OCI-LY7 (cell line): ENCODE measurements at regions not wholly inside any gene's neighbourhood (a gene's known extent, or its start where the extent isn't known, plus 50 kb on each side); places are given as distances from the start of the nearest gene placed in this dataset.

Source experiments
- BruUV-seq: library from RNA; stranded (reverse); fragments of 400-500 nt; replicated peaks from 2 replicates; lab custom pipeline; 2021; lab: Mats Ljungman, UMichigan
- CTCF ChIA-PET: fragments of 300-600 bp; sonication (Branson Sonifier 250); formaldehyde crosslinking; loops from one replicate; lab custom pipeline; 2022; ENCODE audit warnings: antibody characterized with exemption; ENCODE audit not compliant: unreplicated experiment; lab: Charles Lee
- POLR2A ChIA-PET: fragments of 300-600 bp; sonication (Branson Sonifier 250); formaldehyde crosslinking; loops from one replicate; lab custom pipeline; 2022; ENCODE audit warnings: antibody characterized with exemption; lab: Charles Lee
- DNase-seq: peaks from one replicate; pipeline ENCODE4 v3.0.0-alpha.2; 2015; ENCODE audit warnings: low spot score
- H2AFZ ChIP-seq: fragments of 200-600 bp; sonication (generic), shearing (Covaris generic); 2 replicates; pipeline ENCODE4 v1.6.1; 2014; ENCODE audit warnings: mild to moderate bottlenecking, antibody characterized with exemption, low read length, moderate library complexity
- H3K27ac ChIP-seq: fragments of 200-600 bp; sonication (generic); 2 replicates; pipeline ENCODE4 v1.5.1; 2014; ENCODE audit warnings: mixed run types, low read depth, mild to moderate bottlenecking, moderate library complexity, low read length, inconsistent platforms; ENCODE audit not compliant: poor library complexity, severe bottlenecking
- H3K36me3 ChIP-seq: fragments of 200-600 bp; sonication (generic); 2 replicates; pipeline ENCODE4 v1.6.1; 2014; ENCODE audit warnings: mild to moderate bottlenecking, antibody characterized with exemption, low read length, moderate library complexity, mixed read lengths; ENCODE audit not compliant: insufficient read depth
- H3K4me1 ChIP-seq: fragments of 200-600 bp; sonication (generic); 2 replicates; pipeline ENCODE4 v1.5.1; 2014; ENCODE audit warnings: mild to moderate bottlenecking, low read length; ENCODE audit not compliant: insufficient read depth, poor library complexity, severe bottlenecking
- H3K4me2 ChIP-seq: fragments of 200-600 bp; sonication (generic); 2 replicates; pipeline ENCODE4 v1.6.1; 2014; ENCODE audit warnings: mild to moderate bottlenecking, low read length
- H3K4me3 ChIP-seq: fragments of 200-600 bp; sonication (generic); 2 replicates; pipeline ENCODE4 v1.5.1; 2014; ENCODE audit warnings: mild to moderate bottlenecking, low read depth, low read length; ENCODE audit not compliant: poor library complexity, severe bottlenecking
- H3K79me2 ChIP-seq: fragments of 200-600 bp; sonication (generic); 2 replicates; pipeline ENCODE4 v1.6.1; 2016; ENCODE audit warnings: low read depth, mild to moderate bottlenecking, low read length, moderate library complexity, mixed read lengths; ENCODE audit not compliant: insufficient read depth
- H3K9me2 ChIP-seq: fragments of 200-600 bp; sonication (generic); 2 replicates; pipeline ENCODE4 v1.6.1; 2016; ENCODE audit warnings: mild to moderate bottlenecking, low read length, mixed read lengths; ENCODE audit not compliant: insufficient read depth
- H3K9me3 ChIP-seq: fragments of 200-600 bp; sonication (generic); 2 replicates; pipeline ENCODE4 v1.6.1; 2014; ENCODE audit warnings: mild to moderate bottlenecking, mixed run types, low read length, mixed read lengths
- H4K20me1 ChIP-seq: fragments of 200-600 bp; sonication (generic); 2 replicates; pipeline ENCODE4 v1.6.1; 2014; ENCODE audit warnings: mild to moderate bottlenecking, antibody characterized with exemption, low read length, moderate library complexity, mixed read lengths; ENCODE audit not compliant: insufficient read depth
- EZH2phosphoT487 ChIP-seq: fragments of 200-600 bp; sonication (generic); IDR thresholded peaks from 2 replicates; pipeline ENCODE4 v1.6.1; 2018; ENCODE audit warnings: low read depth, borderline replicate concordance, mild to moderate bottlenecking, mixed run types, antibody characterized with exemption, low read length, moderate library complexity, mixed read lengths
- intact Hi-C: fragments of 100-400 bp; cut with micrococcal nuclease; formaldehyde crosslinking; loops from one replicate; pipeline ENCODE4 v1.10.0; 2022; ENCODE audit not compliant: unreplicated experiment
- TF ChIP-seq, protein P1 (sequence below): fragments of 200-600 bp; sonication (generic); conservative IDR thresholded peaks from 2 replicates; pipeline ENCODE4 v1.5.1; 2014; ENCODE audit warnings: mild to moderate bottlenecking, antibody characterized with exemption, low read length, moderate library complexity, mixed read lengths

DNA sequence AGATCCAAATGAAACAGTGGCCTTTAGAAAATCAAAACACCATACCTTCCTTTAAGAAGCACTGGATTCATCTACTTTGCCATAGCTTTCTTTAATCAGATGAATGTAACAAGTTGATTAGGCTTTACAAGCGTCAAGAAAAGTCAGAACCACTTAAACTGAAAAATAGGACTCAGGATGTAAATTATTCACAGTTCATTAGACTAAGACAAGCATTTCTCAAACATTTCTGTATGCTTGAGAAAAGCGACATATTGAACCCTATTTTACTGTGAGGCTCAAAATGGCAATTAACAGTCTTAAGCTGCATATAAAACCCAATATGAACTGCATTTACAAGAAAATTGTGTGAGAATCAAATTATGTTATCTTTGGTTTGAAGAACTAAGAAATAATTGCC, 256.7 kb upstream of the SNX7 start:
- no peaks in the 10 kb centered on the region for H3K4me1 ChIP-seq
- TF ChIP-seq EZH2phosphoT487 = no peak
- TF ChIP-seq, protein P1, sequence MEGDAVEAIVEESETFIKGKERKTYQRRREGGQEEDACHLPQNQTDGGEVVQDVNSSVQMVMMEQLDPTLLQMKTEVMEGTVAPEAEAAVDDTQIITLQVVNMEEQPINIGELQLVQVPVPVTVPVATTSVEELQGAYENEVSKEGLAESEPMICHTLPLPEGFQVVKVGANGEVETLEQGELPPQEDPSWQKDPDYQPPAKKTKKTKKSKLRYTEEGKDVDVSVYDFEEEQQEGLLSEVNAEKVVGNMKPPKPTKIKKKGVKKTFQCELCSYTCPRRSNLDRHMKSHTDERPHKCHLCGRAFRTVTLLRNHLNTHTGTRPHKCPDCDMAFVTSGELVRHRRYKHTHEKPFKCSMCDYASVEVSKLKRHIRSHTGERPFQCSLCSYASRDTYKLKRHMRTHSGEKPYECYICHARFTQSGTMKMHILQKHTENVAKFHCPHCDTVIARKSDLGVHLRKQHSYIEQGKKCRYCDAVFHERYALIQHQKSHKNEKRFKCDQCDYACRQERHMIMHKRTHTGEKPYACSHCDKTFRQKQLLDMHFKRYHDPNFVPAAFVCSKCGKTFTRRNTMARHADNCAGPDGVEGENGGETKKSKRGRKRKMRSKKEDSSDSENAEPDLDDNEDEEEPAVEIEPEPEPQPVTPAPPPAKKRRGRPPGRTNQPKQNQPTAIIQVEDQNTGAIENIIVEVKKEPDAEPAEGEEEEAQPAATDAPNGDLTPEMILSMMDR = no peak
- intact Hi-C loops = no loop called here
- CTCF ChIA-PET = no interaction called here
- H3K79me2 ChIP-seq = no peaks in the 10 kb centered on the region
- H3K9me3 ChIP-seq = no peaks in the 10 kb centered on the region
- no peak overlapping the region for H3K4me2 ChIP-seq
- no peak overlapping the region for H2AFZ ChIP-seq
- POLR2A ChIA-PET = no interaction called here
- H3K27ac ChIP-seq = no peak overlapping the region
- no peaks in the 10 kb centered on the region for H3K36me3 ChIP-seq
- H3K9me2 ChIP-seq = no peaks in the 10 kb centered on the region
- H3K4me3 ChIP-seq = no peak overlapping the region
- DNase-seq = no peak
- no peaks in the 10 kb centered on the region for H4K20me1 ChIP-seq
- BruUV-seq = no TSS peak

DNA sequence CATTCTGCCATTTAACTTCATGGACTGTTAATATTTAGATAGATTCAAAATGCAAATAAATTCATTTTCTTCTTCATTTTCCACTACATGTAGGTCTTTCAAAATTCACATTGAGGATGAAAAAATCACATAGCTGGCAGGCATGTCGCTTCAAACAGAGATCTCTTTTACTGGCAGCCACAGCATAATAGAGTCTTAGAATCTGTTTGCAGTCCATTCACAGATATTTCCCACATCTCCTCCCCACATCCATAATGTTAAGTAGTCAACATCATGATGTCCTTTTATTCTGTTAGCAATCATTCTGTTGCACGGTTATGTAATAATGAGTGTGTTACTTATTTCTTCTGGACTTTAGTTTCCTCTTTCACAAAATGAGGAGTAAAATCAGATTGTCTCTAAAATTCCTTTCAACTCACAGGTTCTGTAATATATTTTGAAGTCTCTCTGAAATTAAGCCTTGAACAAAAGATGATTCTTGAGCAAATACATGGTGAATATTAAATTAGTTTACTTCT, 257.5 kb upstream of the SNX7 start:
- no peak for DNase-seq
- intact Hi-C loops = no loop called here
- ChIA-PET POLR2A (no interaction called here), CTCF (no interaction called here)
- H3K36me3 ChIP-seq = no peaks in the 10 kb centered on the region
- H3K4me3 ChIP-seq = no peak overlapping the region
- no peak overlapping the region for H3K4me2 ChIP-seq
- H3K27ac ChIP-seq = no peak overlapping the region
- no peaks in the 10 kb centered on the region for H3K9me2 ChIP-seq
- no peaks in the 10 kb centered on the region for H3K9me3 ChIP-seq
- H3K4me1 ChIP-seq = no peaks in the 10 kb centered on the region
- TF ChIP-seq, protein P1 = no peak
- no peak for TF ChIP-seq EZH2phosphoT487
- no peaks in the 10 kb centered on the region for H3K79me2 ChIP-seq
- no TSS peak for BruUV-seq
- no peak overlapping the region for H2AFZ ChIP-seq
- H4K20me1 ChIP-seq = no peaks in the 10 kb centered on the region

DNA sequence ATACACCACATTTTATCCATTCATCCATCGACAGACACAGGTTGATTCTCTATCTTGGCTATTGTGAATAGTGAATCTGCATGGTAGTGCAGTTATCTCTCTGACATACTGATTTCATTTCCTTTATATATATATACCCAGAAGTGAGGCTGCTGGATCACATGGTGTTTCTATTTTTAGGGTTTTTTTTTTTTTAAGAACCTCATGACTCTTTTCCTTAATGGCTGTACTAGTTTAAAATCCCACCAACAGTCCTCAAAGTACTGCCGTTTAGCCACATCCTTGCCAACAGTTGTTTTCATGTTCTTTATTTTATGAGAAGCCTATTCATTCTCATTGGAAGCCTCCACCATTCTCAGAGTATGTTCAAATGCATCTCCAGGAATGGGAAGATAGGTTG, 258.7 kb upstream of the SNX7 start:
- no peaks in the 10 kb centered on the region for H3K9me3 ChIP-seq
- BruUV-seq = no TSS peak
- H3K4me1 ChIP-seq = no peaks in the 10 kb centered on the region
- ChIA-PET CTCF (no interaction called here), POLR2A (no interaction called here)
- H3K4me3 ChIP-seq = no peak overlapping the region
- H3K79me2 ChIP-seq = no peaks in the 10 kb centered on the region
- H3K36me3 ChIP-seq = no peaks in the 10 kb centered on the region
- no peaks in the 10 kb centered on the region for H4K20me1 ChIP-seq
- H2AFZ ChIP-seq = no peak overlapping the region
- no peak overlapping the region for H3K4me2 ChIP-seq
- DNase-seq = no peak
- H3K27ac ChIP-seq = no peak overlapping the region
- no peak for TF ChIP-seq EZH2phosphoT487
- TF ChIP-seq, protein P1 = no peak
- intact Hi-C loops = no loop called here
- no peaks in the 10 kb centered on the region for H3K9me2 ChIP-seq
